Glutamatergic neuron (in vitro differentiated cells): ENCODE measurements at regions not wholly inside any gene's neighbourhood (a gene's known extent, or its start where the extent isn't known, plus 50 kb on each side); places are given as distances from the start of the nearest gene placed in this dataset.

Source experiments
- DNase-seq: peaks from one replicate; pipeline ENCODE4 v3.0.0; 2022
- H3K27ac Mint-ChIP-seq: one replicate; pipeline ENCODE4 v1.8.0; 2020; ENCODE audit warnings: mild to moderate bottlenecking, mixed read lengths, inconsistent platforms; ENCODE audit not compliant: unreplicated experiment
- H3K27me3 Mint-ChIP-seq: one replicate; pipeline ENCODE4 v1.8.0; 2020; ENCODE audit warnings: mild to moderate bottlenecking, moderate library complexity, mixed read lengths, inconsistent platforms; ENCODE audit not compliant: unreplicated experiment
- H3K36me3 Mint-ChIP-seq: one replicate; pipeline ENCODE4 v1.8.0; 2020; ENCODE audit warnings: mild to moderate bottlenecking, mixed read lengths, inconsistent platforms; ENCODE audit not compliant: unreplicated experiment
- H3K4me1 Mint-ChIP-seq: one replicate; pipeline ENCODE4 v1.8.0; 2020; ENCODE audit warnings: mild to moderate bottlenecking, low read depth, mixed read lengths, inconsistent platforms; ENCODE audit not compliant: unreplicated experiment
- H3K4me3 Mint-ChIP-seq: one replicate; pipeline ENCODE4 v1.8.0; 2020; ENCODE audit warnings: mild to moderate bottlenecking, mixed read lengths, inconsistent platforms; ENCODE audit not compliant: unreplicated experiment
- H3K9me3 Mint-ChIP-seq: one replicate; pipeline ENCODE4 v1.8.0; 2020; ENCODE audit warnings: mild to moderate bottlenecking, moderate library complexity, mixed read lengths, inconsistent platforms; ENCODE audit not compliant: unreplicated experiment
- TF ChIP-seq, protein P1 (sequence below): fragments of 200-600 bp; sonication (generic); IDR thresholded peaks from one replicate; pipeline ENCODE4 v1.5.0; 2021; ENCODE audit not compliant: partially characterized antibody, unreplicated experiment

DNA sequence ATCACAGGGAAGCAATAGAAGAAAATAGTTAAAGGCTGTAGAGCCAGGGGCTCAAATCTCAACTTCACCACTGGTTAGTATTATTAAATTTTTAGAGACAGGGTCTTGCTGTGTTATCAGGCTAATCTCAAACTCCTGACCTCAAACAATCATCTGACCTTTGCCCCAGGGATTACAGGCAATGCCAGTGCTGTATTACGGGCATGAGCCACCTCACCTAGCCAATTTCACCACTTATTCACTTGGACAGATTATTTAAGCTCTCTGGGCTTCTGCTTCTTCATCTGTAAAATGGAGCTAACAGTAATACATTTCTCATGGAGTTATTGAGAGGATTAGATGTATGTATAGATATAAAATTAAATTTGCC lies 155.9 kb upstream of the KLF4 start:
- TF ChIP-seq, protein P1, sequence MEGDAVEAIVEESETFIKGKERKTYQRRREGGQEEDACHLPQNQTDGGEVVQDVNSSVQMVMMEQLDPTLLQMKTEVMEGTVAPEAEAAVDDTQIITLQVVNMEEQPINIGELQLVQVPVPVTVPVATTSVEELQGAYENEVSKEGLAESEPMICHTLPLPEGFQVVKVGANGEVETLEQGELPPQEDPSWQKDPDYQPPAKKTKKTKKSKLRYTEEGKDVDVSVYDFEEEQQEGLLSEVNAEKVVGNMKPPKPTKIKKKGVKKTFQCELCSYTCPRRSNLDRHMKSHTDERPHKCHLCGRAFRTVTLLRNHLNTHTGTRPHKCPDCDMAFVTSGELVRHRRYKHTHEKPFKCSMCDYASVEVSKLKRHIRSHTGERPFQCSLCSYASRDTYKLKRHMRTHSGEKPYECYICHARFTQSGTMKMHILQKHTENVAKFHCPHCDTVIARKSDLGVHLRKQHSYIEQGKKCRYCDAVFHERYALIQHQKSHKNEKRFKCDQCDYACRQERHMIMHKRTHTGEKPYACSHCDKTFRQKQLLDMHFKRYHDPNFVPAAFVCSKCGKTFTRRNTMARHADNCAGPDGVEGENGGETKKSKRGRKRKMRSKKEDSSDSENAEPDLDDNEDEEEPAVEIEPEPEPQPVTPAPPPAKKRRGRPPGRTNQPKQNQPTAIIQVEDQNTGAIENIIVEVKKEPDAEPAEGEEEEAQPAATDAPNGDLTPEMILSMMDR, result no peak
- no peaks in the 10 kb centered on the region for H3K36me3 Mint-ChIP-seq

DNA sequence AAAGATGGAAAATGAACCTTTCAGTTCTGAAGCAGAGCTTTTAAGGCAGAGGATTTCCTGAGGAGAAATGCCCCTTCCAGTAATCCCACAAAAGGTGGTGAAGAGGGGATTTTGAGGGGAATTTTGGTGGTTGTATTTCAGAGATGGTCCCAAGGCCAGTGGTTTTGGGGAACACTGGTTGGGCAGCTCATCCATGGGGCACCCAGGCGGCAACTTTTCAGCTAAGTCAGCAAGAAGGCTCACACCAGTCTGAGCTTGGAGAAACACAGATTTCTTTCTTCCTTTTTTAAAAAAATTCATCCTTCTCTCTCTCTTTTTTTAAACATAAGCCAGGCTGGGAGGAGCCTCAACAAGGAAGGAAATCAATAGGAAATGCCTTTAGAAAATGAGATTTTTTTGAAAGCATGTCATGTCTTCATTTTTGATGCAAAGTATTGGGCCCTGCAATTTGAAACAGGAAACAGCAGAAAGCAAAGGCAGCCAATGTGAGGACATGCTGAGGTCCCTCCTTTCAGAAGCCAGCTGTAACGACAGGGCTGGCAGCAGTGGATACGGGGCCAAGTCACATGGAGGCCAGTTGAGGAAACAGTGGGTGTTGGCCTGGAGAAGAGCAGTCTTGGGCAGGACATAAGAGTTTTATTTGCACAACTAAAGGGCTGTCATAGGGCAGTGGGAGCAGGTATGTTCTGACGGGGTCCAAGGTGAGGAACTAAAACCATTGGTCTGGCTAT lies 155.3 kb upstream of the KLF4 start:
- Mint-ChIP-seq H3K4me3 (no peak overlapping the region), H3K4me1 (no peaks in the 10 kb centered on the region), H3K36me3 (no peaks in the 10 kb centered on the region), H3K9me3 (peaks cover 2% of the 10 kb centered on the region), H3K27me3 (no peaks in the 10 kb centered on the region), H3K27ac (no peak overlapping the region)
- TF ChIP-seq, protein P1, result no peak
- DNase-seq, result no peak

More for the DNA sequence above, 155.9 kb upstream of the KLF4 start:
- Mint-ChIP-seq H3K27ac (no peak overlapping the region), H3K27me3 (no peaks in the 10 kb centered on the region), H3K9me3 (peaks cover 2% of the 10 kb centered on the region), H3K4me3 (no peak overlapping the region), H3K4me1 (no peaks in the 10 kb centered on the region)
- no peak for DNase-seq

DNA sequence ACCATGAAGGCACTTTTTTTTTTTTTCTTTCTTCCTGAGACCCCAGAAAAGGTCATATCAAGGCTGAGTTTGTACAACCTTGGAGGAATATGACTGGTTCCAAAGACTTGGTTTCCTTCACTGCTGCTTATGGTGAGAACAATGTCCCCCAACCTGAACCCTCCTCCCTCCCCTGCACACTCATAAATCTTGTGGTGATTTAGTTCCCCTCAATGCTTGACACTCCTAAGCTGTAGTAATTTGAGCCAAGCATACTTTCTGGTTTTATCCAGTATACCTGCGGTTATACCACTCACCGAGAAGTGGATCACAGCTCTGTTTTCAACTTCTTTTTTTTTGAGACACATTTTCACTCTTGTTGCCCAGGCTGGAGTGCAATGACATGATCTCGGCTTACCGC lies 149.9 kb upstream of the KLF4 start:
- Mint-ChIP-seq H3K4me1 (peaks cover 2% of the 10 kb centered on the region), H3K4me3 (no peak overlapping the region), H3K27me3 (peaks cover 4% of the 10 kb centered on the region), H3K9me3 (no peaks in the 10 kb centered on the region), H3K27ac (no peak overlapping the region), H3K36me3 (no peaks in the 10 kb centered on the region)
- DNase-seq, result no peak
- TF ChIP-seq, protein P1, result no peak

DNA sequence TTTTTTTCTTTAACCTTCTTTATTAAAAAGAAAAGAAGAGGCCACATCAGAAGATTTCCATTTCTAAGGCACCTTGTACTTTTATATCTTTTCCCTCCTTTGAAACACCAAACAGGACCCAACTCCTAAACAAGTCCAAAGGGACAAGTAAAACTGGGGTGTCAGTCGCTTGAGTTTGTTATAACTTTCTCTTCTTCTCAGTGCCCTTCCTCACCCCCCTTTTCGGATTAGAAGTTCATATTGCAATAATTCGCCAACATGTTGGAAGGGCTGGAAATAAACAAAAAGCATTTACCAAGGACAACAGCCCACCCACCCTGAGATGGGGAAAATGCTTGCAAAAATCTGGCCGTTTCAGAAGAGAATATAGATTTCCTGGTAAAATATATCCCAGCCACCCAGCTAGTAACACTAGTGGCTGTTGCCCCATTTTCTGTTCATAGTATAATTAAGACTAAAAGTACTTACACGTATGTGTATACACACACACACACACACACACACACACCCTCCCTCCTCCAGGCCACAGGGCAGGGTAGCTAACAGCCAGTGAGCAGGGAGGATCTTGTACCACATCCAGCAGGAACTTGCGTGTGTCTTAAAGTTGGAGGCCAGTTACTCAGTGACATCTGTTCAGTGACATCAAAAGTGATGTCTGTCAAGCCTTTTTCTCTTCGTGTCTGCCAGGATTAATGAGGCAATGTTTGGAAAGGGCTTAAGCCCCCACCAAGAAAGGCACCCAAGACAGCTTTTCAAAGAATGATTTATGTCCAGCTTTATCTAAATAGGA lies 149.1 kb upstream of the KLF4 start:
- H3K9me3 Mint-ChIP-seq, result no peaks in the 10 kb centered on the region
- H3K4me3 Mint-ChIP-seq, result peak overlapping the region; percentile 85
- no peak overlapping the region for H3K27ac Mint-ChIP-seq
- H3K4me1 Mint-ChIP-seq, result peaks cover 2% of the 10 kb centered on the region
- H3K27me3 Mint-ChIP-seq, result peaks cover 4% of the 10 kb centered on the region
- DNase-seq, result no peak
- TF ChIP-seq, protein P1, result no peak
- H3K36me3 Mint-ChIP-seq, result no peaks in the 10 kb centered on the region
